ENCODE measurements at regions not wholly inside any gene's neighbourhood (a gene's known extent, or its start where the extent isn't known, plus 50 kb on each side); places are given as distances from the start of the nearest gene placed in this dataset.
"Not testable (repeated sequence)": the region's sequence is repeated elsewhere in the genome, so short reads cannot be mapped to it uniquely, and the experiment has no call there.

- DNase-seq (ENCODE audit: low read depth in 2 of 2) = no peak
Observed at GRCh38 chr2:239594772-239595608, 194.2 kb upstream of the HDAC4 start.

DNA sequence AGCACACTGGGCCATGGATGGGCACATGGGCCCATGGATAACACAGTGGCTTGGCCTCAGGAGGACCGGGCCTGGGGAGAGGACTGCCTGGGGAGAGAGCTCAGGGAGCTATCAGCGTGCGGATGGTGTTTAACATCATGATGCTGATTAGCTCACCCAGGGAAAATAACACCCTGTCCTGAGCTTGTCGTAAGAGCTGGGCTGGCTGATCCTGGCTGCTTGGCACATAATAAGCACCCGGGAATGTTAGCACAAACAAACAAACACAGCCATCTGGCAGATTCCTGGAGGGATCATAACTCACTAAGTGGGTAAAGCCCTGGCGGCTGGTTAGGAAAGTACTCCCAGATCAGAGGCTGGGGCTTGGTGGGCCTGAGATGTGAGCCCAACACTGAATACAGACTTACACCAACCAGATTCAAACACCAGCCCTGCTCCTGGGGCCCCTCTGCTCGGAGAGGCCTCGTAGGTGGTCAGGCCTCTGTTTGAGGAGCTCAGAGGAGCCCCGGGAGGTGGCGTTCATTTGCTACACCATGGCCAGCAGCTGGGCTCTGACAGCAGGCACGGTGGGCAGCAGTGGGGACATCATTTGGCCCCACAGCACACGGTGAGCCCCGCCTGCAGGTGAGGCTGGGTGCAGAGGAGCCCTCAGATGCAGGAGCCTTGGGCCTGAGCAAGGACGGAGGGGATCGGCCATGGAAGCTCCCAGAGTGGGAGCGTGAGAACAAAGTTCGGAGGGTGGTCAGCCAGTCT is 193.4 kb upstream of the HDAC4 start:
- no peak for DNase-seq (ENCODE audit: low read depth in 2 of 2)

- DNase-seq (ENCODE audit: low read depth in 2 of 2) = no peak
Observed at GRCh38 chr2:239593455-239593854, 192.6 kb upstream of the HDAC4 start.

GRCh38 chr2:239592629-239593290 is 191.9 kb upstream of the HDAC4 start:
- DNase-seq (ENCODE audit: low read depth in 2 of 2) = not testable (repeated sequence)

GRCh38 chr2:239590995-239591915 is 190.4 kb upstream of the HDAC4 start:
- DNase-seq (ENCODE audit: low read depth in 2 of 2) = no peak

- DNase-seq (ENCODE audit: low read depth in 2 of 2) = no peak
Observed at GRCh38 chr2:239590276-239590675, 189.5 kb upstream of the HDAC4 start.

GRCh38 chr2:239589833-239590232 is 189.0 kb upstream of the HDAC4 start:
- DNase-seq (ENCODE audit: low read depth in 2 of 2) = no peak

DNA sequence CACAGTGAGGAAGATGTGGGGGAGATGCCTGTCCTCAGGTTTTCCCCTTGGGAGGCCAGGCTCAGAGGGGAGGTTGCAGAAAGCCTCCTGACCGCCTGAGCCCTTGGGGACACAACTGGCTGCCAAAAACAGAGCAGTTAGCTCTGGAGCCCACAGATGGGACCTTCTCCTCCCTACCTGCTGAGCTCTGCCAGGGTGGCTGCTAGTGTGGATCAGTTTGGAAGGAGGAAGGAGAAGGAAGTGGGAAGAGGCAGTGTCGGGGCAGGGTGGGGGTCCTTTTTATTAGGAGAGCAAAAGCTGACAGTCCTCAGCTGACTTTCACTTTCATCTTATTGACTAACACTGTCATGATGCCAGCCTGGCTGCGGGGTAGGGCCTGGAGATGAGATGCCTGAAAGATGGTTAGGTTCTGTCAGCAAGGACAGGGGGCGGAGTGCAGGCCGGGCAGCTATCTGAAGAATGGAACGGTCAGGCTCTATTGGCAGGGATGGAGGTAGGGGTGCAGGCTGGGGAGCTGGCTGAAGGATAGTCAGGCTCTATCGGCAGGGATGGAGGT is 188.5 kb upstream of the HDAC4 start:
- no peak for DNase-seq (ENCODE audit: low read depth in 2 of 2)

GRCh38 chr2:239588451-239589269 is 187.8 kb upstream of the HDAC4 start:
- no peak for DNase-seq (ENCODE audit: low read depth in 2 of 2)

GRCh38 chr2:239587841-239588240 is 187.0 kb upstream of the HDAC4 start:
- DNase-seq (ENCODE audit: low read depth in 2 of 2) = no peak

GRCh38 chr2:239587311-239587731 is 186.5 kb upstream of the HDAC4 start:
- no peak for DNase-seq (ENCODE audit: low read depth in 2 of 2)

DNA sequence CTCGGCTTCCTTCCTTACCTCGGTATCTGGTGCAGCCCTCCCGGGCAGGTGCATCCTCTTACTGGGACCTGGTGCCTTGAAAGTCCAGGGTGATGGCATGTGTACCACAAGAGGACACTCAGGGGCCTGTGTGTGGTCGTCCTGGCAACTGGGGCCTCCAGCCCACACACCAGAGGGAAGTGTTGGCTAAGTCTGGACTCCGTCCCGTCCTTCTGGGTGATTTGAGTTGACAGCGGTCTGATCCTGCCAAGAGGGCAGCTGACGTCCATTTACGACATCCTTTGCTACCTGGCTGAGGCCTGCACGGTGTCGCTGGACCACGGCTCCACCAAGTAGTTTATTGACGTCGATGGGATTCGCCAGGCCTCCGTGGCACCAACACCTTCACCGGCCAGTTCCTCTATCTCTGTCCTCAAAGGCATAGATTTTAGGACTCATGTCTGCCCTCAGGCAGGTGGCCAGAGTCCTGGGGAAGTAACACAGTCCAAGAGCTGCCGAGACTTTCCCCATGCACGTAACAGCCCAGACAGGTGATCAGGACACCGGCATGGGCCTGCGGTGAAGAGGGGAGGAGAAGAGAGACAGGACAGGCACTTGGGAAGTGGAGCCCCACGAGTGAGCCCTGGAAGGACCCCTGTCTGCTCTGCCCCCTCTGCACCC is 186.0 kb upstream of the HDAC4 start:
- DNase-seq (ENCODE audit: low read depth in 2 of 2) = no peak

GRCh38 chr2:239585422-239585821 is 184.6 kb upstream of the HDAC4 start:
- DNase-seq (ENCODE audit: low read depth in 2 of 2) = no peak

DNA sequence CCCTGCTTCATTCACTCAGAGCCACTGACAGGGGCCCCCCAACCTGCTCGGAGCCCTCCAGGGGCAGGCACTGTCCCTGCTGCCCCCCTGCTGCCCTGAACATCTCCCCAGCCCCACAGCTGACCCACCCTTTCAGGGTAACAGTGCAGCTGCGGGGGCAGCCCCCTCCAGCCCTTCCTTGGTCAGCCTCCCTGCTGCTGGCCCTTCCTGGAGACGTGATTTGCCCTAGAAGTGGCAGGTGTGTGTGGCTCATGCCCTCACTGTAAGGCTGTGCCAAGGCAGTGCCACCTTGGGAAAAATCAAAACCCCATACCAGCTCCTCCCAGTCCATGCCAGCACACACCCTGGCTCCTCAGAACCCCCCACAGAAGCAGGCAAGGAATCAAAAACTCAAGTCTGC is 184.2 kb upstream of the HDAC4 start:
- no peak for DNase-seq (ENCODE audit: low read depth in 2 of 2)

GRCh38 chr2:239583879-239584859 is 183.3 kb upstream of the HDAC4 start:
- DNase-seq (ENCODE audit: low read depth in 2 of 2) = no peak

DNA sequence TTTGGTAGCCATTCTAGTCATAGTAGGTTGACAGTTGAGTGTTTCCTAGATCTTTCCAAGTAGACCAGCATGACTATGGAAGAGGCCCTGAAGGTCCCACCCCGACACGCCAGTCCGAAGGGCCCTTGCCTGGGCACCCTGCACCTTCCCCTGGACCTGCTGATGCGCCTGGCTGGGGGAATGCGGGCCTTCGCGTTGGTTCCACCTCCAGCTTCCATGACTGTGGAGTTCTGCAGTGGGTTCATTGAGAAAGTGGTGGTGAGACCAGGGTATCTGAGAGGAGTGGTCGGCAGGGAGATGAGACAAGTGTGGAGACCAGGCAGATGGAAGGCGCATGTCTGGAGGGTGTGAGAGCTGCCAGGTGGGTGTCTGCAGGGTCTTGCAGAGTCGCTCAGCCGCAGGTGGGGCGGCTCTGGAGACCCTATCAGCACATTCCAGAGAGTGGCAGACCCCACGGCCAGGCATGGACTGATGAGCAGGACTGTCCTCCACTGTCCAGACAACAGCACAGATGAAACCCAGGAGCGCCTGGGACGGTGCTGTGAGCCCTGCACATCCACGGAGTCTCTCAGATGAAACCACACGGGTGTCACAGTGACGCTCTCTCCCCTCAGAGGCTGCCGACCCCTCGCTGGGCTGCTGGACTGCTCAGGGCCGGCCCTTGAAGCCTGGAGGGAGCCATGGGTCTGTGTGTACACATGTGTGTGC is 182.5 kb upstream of the HDAC4 start:
- DNase-seq (ENCODE audit: low read depth in 2 of 2) = no peak

DNA sequence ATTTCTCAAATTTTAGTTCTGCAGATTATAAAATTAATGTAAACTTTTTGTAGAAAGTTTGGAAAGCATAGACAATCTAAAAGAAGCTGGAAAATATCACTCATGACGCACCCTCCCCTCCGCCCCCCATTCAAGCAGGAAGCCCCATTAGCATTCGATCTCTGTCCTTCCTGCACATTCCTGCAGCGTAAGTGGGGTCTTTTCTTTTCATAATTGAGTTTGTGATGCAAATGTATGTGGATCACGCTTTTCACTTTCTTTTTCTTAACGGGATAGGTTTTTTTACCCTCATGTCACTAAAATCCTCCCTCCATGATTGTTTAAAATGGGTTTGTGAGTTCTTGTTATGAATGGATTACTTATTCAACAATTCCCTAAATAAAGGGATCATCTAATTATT is 181.7 kb upstream of the HDAC4 start:
- no peak for DNase-seq (ENCODE audit: low read depth in 2 of 2)

Data from dermis microvascular lymphatic vessel endothelial cell (primary cell).